Kidney glomerular epithelial cell (primary cell): ENCODE measurements at regions not wholly inside any gene's neighbourhood (a gene's known extent, or its start where the extent isn't known, plus 50 kb on each side); places are given as distances from the start of the nearest gene placed in this dataset.

ENCODE experiments used
- DNase-seq: peaks from one replicate; lab custom pipeline; 2025; lab: John Stamatoyannopoulos, UW

- DNase-seq = no peak
Measured at GRCh38 chr2:239905884-239906654, 119.1 kb downstream of the NDUFA10 start.

GRCh38 chr2:239905306-239905705, 119.8 kb downstream of the NDUFA10 start:
- DNase-seq = no peak

GRCh38 chr2:239904496-239904895, 120.6 kb downstream of the NDUFA10 start:
- no peak for DNase-seq

GRCh38 chr2:239903803-239904202, 121.3 kb downstream of the NDUFA10 start:
- DNase-seq = no peak

GRCh38 chr2:239903210-239903609, 121.9 kb downstream of the NDUFA10 start:
- DNase-seq = no peak

- DNase-seq = no peak
Measured at GRCh38 chr2:239902749-239903201, 122.4 kb downstream of the NDUFA10 start.

- no peak for DNase-seq
Measured at GRCh38 chr2:239898292-239898925, 126.7 kb downstream of the NDUFA10 start.

GRCh38 chr2:239897596-239898235, 127.4 kb downstream of the NDUFA10 start:
- DNase-seq = no peak

- DNase-seq = no peak
Measured at GRCh38 chr2:239896075-239896474, 129.1 kb downstream of the NDUFA10 start.

GRCh38 chr2:239895669-239896068, 129.5 kb downstream of the NDUFA10 start:
- DNase-seq = no peak

- DNase-seq = no peak
Measured at GRCh38 chr2:239895116-239895515, 130.0 kb downstream of the NDUFA10 start.

- DNase-seq = no peak
Measured at GRCh38 chr2:239894276-239894675, 130.9 kb downstream of the NDUFA10 start.

GRCh38 chr2:239893236-239893515, 132.0 kb downstream of the NDUFA10 start:
- DNase-seq = no peak

- no peak for DNase-seq
Measured at GRCh38 chr2:239892441-239893235, 132.5 kb downstream of the NDUFA10 start.

- DNase-seq = no peak
Measured at GRCh38 chr2:239891698-239892097, 133.4 kb downstream of the NDUFA10 start.

GRCh38 chr2:239890206-239890746, 134.9 kb downstream of the NDUFA10 start:
- no peak for DNase-seq

- DNase-seq = no peak
Measured at GRCh38 chr2:239889641-239890121, 135.5 kb downstream of the NDUFA10 start.

GRCh38 chr2:239887604-239888003, 137.5 kb downstream of the NDUFA10 start:
- no peak for DNase-seq

GRCh38 chr2:239886781-239887180, 138.4 kb downstream of the NDUFA10 start:
- no peak for DNase-seq

- DNase-seq = no peak
Measured at GRCh38 chr2:239884875-239885274, 140.3 kb downstream of the NDUFA10 start.

- DNase-seq = no peak
Measured at GRCh38 chr2:239884051-239884405, 141.1 kb downstream of the NDUFA10 start.
